ENCODE measurements at regions not wholly inside any gene's neighbourhood (a gene's known extent, or its start where the extent isn't known, plus 50 kb on each side); places are given as distances from the start of the nearest gene placed in this dataset.
A peak's percentile ranks its signal among the peaks of the same experiment; 100 is the strongest.

- DNase-seq, result no peak
Measured at GRCh38 chr12:114253976-114254778, 151.8 kb downstream of the TBX5 start.

GRCh38 chr12:114248527-114248926, 157.4 kb downstream of the TBX5 start:
- no peak for DNase-seq

GRCh38 chr12:114245555-114245954, 160.4 kb downstream of the TBX5 start:
- no peak for DNase-seq

DNA sequence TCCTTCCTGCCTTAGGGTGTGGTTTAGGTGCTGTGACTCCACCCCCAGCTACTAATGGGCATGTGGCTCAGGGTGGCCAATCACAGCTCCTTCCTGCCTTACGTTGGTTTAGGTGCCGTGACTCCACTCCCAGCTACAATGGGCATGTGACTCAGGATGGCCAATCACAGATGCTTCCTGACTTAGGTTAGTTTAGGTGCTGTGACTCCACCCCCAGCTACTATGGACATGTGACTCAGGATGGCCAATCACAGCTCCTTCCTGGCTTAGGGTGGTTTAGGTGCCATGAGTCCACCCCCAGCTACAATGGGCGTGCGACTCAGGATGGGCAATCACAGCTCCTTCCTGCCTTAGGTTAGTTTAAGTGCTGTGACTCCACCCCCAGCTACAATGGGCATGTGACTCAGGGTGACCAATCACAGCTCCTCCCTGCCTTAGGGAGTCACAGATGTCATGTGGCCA, 163.9 kb downstream of the TBX5 start:
- DNase-seq, result no peak

DNA sequence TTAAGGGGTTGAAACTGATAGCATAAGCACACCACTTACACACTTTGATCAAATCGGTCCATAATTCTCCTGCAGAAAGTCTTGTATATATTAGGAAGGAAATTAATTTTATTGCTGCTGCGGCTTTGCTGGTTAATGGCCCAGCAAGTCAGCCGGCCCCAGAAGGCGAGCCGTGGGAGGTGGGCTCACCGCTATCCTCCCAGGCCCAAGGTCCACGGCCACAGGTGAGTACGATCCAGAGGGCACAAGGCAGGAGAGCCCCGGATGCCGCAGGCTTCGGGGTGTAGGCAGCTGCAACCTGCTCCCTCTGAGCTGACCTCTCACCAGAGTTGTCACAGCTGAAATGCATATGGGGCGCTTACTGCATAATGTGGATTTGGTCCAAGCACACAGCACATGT, 165.7 kb downstream of the TBX5 start:
- no peak for DNase-seq

GRCh38 chr12:114238808-114239207, 167.1 kb downstream of the TBX5 start:
- DNase-seq, result no peak

GRCh38 chr12:114237230-114237629, 168.7 kb downstream of the TBX5 start:
- no peak for DNase-seq

DNA sequence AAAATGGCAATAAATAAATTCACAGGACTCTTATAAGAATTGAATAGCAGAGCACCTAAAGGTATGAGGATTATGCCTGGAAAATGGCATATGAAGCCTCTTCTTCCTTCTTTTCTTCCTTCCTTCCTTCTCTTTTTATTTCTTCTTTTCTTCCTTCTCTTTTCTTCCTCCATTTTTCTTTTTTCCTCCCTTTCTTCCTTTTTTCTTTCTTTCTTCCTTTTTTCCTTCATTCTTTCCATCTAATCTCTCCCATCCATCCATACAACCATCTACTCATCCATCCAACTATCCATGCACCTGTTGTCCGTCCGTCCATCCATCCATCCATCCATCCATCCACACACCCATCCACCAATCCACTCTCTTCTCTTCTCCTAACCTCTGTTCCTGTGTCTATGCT, 173.8 kb downstream of the TBX5 start:
- no peak for DNase-seq

DNA sequence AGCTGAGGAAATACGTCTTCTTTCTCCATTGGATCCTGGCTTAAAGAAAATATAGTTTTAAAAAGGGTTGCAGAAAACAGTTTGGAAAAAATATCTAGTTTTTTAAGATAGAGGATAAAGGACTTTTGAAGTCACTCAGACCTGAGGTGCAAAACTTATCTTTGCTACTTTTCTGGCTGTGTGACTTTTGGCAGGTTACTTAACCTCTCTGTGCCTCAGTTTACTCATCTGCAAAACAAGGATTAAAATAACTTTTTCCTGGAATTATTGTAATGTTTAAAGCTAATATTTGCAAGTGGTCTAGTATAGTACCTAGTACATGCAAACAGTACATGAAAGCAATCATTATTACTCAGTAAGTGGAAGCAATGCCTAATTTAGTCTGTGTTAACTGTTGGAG, 176.8 kb downstream of the TBX5 start:
- no peak for DNase-seq

- DNase-seq, result no peak
Measured at GRCh38 chr12:114226241-114226928, 179.6 kb downstream of the TBX5 start.

- DNase-seq, result no peak
Measured at GRCh38 chr12:114221957-114222630, 183.8 kb downstream of the TBX5 start.

GRCh38 chr12:114221136-114221833, 184.7 kb downstream of the TBX5 start:
- DNase-seq, result peak; percentile 36

GRCh38 chr12:114220311-114220710, 185.6 kb downstream of the TBX5 start:
- DNase-seq, result no peak

DNA sequence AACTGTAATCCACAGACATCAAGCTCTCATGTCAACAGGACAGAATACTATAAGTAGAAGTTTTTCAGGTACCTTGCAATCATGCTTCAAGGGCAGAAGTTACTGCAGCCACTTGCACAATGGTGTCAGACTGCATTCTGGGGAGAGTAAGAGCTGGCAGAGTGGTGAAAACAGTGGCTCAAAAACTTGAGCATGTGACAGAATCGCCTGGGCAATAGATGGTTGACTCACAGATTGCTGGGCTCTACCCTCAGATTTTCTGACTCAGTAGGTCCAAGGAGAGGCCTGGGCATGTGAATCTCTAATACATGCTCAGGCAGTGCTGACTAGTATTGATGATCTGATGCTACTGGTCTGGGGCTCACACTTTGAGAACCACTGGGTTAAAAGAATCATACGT, 187.8 kb downstream of the TBX5 start:
- no peak for DNase-seq

DNA sequence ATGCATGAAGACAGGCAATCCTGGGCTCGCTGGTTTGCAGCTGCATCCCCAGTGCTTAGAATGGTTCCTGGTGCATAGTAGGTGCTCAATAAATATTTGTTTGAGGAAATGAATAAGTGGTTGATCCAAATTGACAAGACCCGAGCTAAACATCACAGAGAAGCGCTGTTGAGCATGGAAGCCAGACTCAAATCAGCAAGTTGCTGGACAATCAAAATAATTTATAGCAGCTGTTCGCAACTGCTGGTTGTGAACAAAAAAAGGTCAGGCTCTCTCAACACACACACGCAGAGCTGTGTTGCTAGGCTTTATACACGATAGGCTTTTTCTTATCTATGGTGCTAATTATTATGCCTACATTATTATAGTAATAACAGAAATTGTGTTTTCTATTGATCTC, 190.2 kb downstream of the TBX5 start:
- DNase-seq, result peak; percentile 31

DNA sequence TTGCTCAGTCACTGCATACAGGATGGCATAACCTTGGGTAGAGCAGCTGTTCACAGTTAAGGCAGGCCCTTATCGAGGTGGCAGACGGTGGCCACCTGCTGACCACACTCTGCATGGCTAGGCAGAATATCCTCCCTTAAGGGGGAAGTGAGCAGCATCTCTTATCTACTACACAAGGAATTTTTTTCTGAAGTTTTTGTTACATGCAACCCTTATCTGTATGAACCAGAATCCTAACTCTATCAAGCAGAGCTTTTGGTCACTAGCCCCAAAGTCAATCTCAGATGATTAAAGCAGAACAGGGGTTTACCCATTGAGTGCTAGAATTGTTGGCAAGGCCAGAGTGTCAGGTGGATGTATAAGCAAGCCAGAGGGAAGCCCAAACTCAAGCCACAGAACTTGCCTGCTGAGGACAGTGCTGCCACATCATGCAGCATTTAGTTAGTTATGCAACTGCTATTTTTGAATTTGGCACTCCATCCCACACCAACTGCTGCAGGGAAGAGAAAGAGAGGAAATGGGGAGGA, 192.8 kb downstream of the TBX5 start:
- no peak for DNase-seq

GRCh38 chr12:114209861-114210260, 196.1 kb downstream of the TBX5 start:
- no peak for DNase-seq

DNA sequence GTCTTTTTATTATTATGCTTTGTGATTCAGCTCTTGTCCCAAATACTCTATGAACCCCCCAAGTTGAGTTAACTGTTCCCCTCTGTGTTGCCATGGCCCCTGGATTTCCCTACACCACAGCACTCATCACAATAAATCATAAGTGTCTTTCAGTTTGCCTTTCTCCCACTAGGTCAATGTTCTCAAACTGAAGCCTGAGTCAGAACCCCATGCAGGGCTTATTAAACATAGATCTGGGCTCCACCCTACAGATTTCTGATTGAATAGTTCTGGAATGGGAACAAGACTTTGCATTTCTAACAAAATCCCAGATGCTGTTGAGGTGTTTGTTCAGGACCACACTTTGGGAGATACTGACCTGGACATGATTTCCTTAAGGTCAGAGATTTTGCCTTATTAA, 199.4 kb downstream of the TBX5 start:
- no peak for DNase-seq

DNA sequence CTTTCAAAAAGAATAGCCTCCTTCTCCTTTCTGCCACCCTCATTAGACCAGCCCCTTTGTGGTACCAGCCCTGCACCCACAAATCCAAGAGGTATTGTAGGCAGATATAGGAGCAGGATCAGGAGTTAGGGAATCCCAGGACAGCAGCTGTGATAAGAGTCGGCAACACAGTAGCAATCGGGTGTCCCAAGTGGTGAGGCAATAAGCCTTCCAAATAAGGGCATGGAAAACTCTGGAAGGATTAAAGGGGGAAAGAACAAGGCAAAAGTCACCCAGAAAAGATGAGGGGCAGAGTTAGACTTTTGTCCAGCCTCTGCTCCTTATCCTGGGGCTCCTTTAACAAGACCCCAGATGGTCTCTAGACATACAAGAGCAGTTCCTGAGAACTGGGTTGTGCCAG, 204.2 kb downstream of the TBX5 start:
- DNase-seq, result no peak

DNA sequence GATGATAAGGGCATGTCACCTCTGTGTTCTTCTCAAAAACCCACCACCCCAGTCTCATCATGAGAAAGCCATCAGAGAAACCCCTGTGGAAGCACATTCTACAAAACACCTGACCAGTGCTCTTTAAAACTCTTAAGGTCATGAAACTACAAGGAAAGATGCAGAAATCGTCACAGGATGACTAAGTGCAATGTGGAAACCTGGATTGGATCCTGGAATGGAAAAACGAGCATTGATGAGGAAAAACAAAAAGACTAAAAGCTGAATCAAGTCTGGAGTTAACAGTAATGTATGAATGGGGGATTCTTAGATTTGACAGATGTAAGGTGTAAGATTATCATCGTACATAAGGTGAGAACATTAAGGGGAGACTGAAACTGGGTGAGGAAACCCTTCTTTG, 211.0 kb downstream of the TBX5 start:
- peak; percentile 39 for DNase-seq

GRCh38 chr12:114194066-114194465, 211.9 kb downstream of the TBX5 start:
- DNase-seq, result no peak

DNA sequence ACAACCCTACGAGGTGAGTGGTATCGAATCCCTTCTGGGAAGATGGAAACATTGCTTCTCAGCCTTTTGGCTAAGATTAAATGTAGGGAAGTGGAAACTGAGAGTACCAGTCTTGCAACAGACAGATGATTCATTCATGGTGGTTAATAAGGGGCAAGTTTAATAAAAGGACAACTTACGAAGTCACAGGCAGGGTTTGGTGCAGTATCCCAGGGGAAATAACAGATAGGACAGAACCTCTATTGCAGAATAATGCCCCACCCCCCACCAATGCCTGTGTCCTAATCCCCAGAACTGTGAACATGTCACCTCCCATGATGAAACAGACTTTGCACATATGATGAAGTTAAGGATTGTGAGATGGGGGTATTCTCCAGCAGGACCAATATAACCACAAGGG, 212.5 kb downstream of the TBX5 start:
- DNase-seq, result no peak
